Smooth muscle cell (in vitro differentiated cells): ENCODE measurements at regions not wholly inside any gene's neighbourhood (a gene's known extent, or its start where the extent isn't known, plus 50 kb on each side); places are given as distances from the start of the nearest gene placed in this dataset.

Source experiments
- DNase-seq: peaks from one replicate; lab custom pipeline; 2025; ENCODE audit not compliant: unreplicated experiment; lab: John Stamatoyannopoulos, UW
- H2AFZ ChIP-seq: fragments of 200-600 bp; sonication (generic); 2 replicates; pipeline ENCODE4 v1.6.0; 2016; ENCODE audit warnings: antibody characterized with exemption, low read depth, mild to moderate bottlenecking
- H3F3A ChIP-seq: fragments of 200-600 bp; sonication (generic); 2 replicates; pipeline ENCODE4 v1.6.0; 2017; ENCODE audit warnings: antibody characterized with exemption, low read depth
- H3K27ac ChIP-seq: fragments of 200-600 bp; sonication (generic); 2 replicates; pipeline ENCODE4 v1.5.1; 2016; ENCODE audit warnings: low read depth, mild to moderate bottlenecking
- H3K27me3 ChIP-seq: fragments of 200-600 bp; sonication (generic); 2 replicates; pipeline ENCODE4 v1.6.1; 2016; ENCODE audit warnings: low read depth, mild to moderate bottlenecking
- H3K36me3 ChIP-seq: fragments of 200-600 bp; sonication (generic); 2 replicates; pipeline ENCODE4 v1.5.1; 2016; ENCODE audit warnings: low read depth
- H3K4me1 ChIP-seq: fragments of 200-600 bp; sonication (generic); 2 replicates; pipeline ENCODE4 v1.5.1; 2016; ENCODE audit warnings: low read depth
- H3K4me2 ChIP-seq: fragments of 200-600 bp; sonication (generic); 2 replicates; pipeline ENCODE4 v1.6.0; 2016; ENCODE audit warnings: mild to moderate bottlenecking
- H3K4me3 ChIP-seq: fragments of 200-600 bp; sonication (generic); 2 replicates; pipeline ENCODE4 v1.5.1; 2016; ENCODE audit warnings: mild to moderate bottlenecking
- H3K79me2 ChIP-seq: fragments of 200-600 bp; sonication (generic); 2 replicates; pipeline ENCODE4 v1.6.0; 2016; ENCODE audit warnings: low read depth, mild to moderate bottlenecking
- H3K9ac ChIP-seq: fragments of 200-600 bp; sonication (generic); 2 replicates; pipeline ENCODE4 v1.6.0; 2016; ENCODE audit warnings: low read depth
- H3K9me3 ChIP-seq: fragments of 200-600 bp; sonication (generic); replicated peaks from 2 replicates; pipeline ENCODE4 v1.5.1; 2016; ENCODE audit warnings: low read depth
- H4K20me1 ChIP-seq: fragments of 200-600 bp; sonication (generic); 2 replicates; pipeline ENCODE4 v1.6.0; 2016; ENCODE audit warnings: low read depth
- WGBS: methylation state at CpG from one replicate; pipeline ENCODE4 v1.1.7; 2016; ENCODE audit warnings: low lambda C conversion rate; 5-methylcytosine and 5-hydroxymethylcytosine counted together
- TF ChIP-seq, protein P1 (sequence below): fragments of 200-600 bp; sonication (generic); IDR thresholded peaks from 2 replicates; pipeline ENCODE4 v1.5.1; 2017; ENCODE audit warnings: borderline replicate concordance, mild to moderate bottlenecking, antibody characterized with exemption; ENCODE audit not compliant: insufficient read depth, poor library complexity, severe bottlenecking

DNA sequence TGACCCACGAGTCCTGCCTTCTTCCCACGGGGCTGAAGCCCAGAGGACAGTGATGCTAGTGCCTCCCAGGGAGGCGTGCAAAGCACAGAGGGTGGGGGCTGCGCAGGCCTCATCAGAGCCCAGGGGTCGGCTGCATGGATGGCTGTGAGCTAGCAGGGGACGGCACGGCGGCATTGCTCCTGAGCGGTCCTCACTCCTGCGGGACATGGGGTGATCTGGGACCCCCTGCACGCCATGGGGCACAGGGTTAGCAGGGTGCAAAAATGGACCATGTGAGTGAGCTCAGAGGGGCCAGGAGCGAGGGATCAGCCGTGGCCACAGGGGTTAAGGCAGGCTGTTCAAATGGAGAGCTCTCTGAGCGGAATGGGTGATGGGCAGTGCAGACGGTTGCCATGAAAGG lies 138.3 kb downstream of the SNX19 start:
- DNase-seq: no peak
- TF ChIP-seq, protein P1, sequence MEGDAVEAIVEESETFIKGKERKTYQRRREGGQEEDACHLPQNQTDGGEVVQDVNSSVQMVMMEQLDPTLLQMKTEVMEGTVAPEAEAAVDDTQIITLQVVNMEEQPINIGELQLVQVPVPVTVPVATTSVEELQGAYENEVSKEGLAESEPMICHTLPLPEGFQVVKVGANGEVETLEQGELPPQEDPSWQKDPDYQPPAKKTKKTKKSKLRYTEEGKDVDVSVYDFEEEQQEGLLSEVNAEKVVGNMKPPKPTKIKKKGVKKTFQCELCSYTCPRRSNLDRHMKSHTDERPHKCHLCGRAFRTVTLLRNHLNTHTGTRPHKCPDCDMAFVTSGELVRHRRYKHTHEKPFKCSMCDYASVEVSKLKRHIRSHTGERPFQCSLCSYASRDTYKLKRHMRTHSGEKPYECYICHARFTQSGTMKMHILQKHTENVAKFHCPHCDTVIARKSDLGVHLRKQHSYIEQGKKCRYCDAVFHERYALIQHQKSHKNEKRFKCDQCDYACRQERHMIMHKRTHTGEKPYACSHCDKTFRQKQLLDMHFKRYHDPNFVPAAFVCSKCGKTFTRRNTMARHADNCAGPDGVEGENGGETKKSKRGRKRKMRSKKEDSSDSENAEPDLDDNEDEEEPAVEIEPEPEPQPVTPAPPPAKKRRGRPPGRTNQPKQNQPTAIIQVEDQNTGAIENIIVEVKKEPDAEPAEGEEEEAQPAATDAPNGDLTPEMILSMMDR: no peak
- no peaks in the 10 kb centered on the region for H3K9me3 ChIP-seq
- H4K20me1 ChIP-seq: no peaks in the 10 kb centered on the region
- no peaks in the 10 kb centered on the region for H3K79me2 ChIP-seq
- WGBS: 97% methylated on average over 15 of the region's 15 CpGs
- no peak overlapping the region for H2AFZ ChIP-seq
- no peaks in the 10 kb centered on the region for H3K36me3 ChIP-seq
- H3F3A ChIP-seq: peaks cover 12% of the 10 kb centered on the region
- H3K9ac ChIP-seq: no peak overlapping the region
- no peak overlapping the region for H3K27ac ChIP-seq
- H3K4me2 ChIP-seq: no peak overlapping the region
- H3K27me3 ChIP-seq: no peaks in the 10 kb centered on the region
- H3K4me1 ChIP-seq: peaks cover 16% of the 10 kb centered on the region
- H3K4me3 ChIP-seq: no peak overlapping the region

DNA sequence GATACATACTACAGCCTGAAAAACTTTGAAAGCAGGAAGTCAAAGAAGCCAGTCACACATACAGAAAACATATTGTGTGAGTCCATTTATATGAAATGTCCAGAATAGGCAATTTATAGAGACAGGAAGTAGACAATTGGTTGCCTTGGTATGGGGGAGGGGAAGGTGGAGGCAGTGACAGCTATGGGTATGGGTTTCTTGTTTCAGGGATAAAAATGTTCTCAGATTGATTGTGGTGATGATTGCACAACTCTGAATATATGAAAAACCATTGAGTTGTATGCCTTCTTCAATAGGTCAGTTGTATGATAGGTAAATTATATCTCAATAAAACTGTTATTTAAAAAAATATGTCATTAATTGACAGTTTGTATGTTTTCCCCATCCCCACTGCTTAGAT lies 137.6 kb downstream of the SNX19 start:
- TF ChIP-seq, protein P1: no peak
- H3K27me3 ChIP-seq: no peaks in the 10 kb centered on the region
- H3K4me3 ChIP-seq: no peak overlapping the region
- no peak overlapping the region for H3K4me2 ChIP-seq
- peaks cover 22% of the 10 kb centered on the region for H3K4me1 ChIP-seq
- no peaks in the 10 kb centered on the region for H3K79me2 ChIP-seq
- no peak overlapping the region for H3K9ac ChIP-seq
- no peak for DNase-seq
- H3K36me3 ChIP-seq: no peaks in the 10 kb centered on the region
- H3F3A ChIP-seq: peaks cover 11% of the 10 kb centered on the region
- no peak overlapping the region for H3K27ac ChIP-seq
- no peaks in the 10 kb centered on the region for H3K9me3 ChIP-seq
- H4K20me1 ChIP-seq: no peaks in the 10 kb centered on the region
- no peak overlapping the region for H2AFZ ChIP-seq

DNA sequence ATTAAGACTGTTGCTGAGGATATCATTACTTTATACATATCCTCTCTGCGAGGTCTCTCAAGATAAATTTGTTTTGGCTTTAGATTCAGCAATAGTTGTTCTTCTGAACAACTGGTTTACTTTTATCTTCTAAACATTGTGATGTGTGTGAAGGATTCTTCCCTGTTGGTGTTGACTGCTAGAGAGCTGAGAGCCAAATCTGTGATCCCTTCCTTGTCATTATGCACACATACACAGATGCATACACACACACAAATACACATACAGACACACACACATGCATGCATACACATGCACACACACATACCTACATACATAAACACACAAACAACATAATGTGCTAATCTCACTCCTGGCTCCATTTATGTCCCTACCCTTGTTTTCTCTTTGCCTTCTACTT lies 137.0 kb downstream of the SNX19 start:
- Histone ChIP-seq H2AFZ (no peak overlapping the region), H3K4me2 (no peak overlapping the region), H3K79me2 (no peaks in the 10 kb centered on the region), H3K4me3 (no peak overlapping the region), H3K27me3 (no peaks in the 10 kb centered on the region), H3F3A (peaks cover 11% of the 10 kb centered on the region), H3K4me1 (peaks cover 22% of the 10 kb centered on the region), H3K9me3 (no peaks in the 10 kb centered on the region), H3K27ac (no peak overlapping the region), H3K36me3 (no peaks in the 10 kb centered on the region), H3K9ac (no peak overlapping the region), H4K20me1 (no peaks in the 10 kb centered on the region)
- DNase-seq: no peak
- WGBS: 89% methylated on average over 1 of the region's 1 CpG
- TF ChIP-seq, protein P1: no peak

DNA sequence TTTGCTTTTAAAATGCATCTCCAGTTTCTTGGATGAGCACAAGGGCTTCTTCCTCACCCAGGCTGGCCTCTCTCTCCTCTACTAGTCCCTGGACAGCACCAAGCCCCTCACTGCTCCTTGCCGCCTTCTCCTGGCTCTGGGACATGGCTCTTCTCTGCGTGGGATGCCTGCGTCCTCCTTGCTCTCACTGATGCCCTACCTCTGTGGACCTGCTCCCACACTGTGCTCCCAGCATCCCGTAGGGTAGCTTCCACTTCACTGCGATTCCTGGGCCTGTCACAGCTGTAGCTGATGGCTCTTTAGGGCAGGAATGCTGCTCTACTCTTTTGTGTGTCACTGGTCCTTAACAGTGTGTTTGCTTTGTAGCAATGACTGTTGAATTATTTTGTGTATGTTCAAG lies 136.3 kb downstream of the SNX19 start:
- WGBS: 80% methylated on average over 5 of the region's 5 CpGs

More for the DNA sequence above, 136.3 kb downstream of the SNX19 start:
- H3K4me1 ChIP-seq: peaks cover 22% of the 10 kb centered on the region
- no peak overlapping the region for H3K27ac ChIP-seq
- H3K4me3 ChIP-seq: no peak overlapping the region
- H3K9me3 ChIP-seq: no peaks in the 10 kb centered on the region
- H3K27me3 ChIP-seq: no peaks in the 10 kb centered on the region
- H3K4me2 ChIP-seq: no peak overlapping the region
- TF ChIP-seq, protein P1: no peak
- H3K36me3 ChIP-seq: no peaks in the 10 kb centered on the region
- no peaks in the 10 kb centered on the region for H4K20me1 ChIP-seq
- no peak overlapping the region for H3K9ac ChIP-seq
- no peak for DNase-seq
- peaks cover 11% of the 10 kb centered on the region for H3F3A ChIP-seq
- H3K79me2 ChIP-seq: no peaks in the 10 kb centered on the region
- H2AFZ ChIP-seq: no peak overlapping the region
